GM19452 (cell line): ENCODE measurements at regions not wholly inside any gene's neighbourhood (a gene's known extent, or its start where the extent isn't known, plus 50 kb on each side); places are given as distances from the start of the nearest gene placed in this dataset.

Experiments
- ATAC-seq: cut with Tn5 transposase; IDR thresholded peaks from one replicate; pipeline ENCODE4 v1.9.1; 2021; ENCODE audit not compliant: unreplicated experiment

GRCh38 chr4:123496421-123496820 lies 99.8 kb downstream of the SPRY1 start:
- ATAC-seq = no peak

GRCh38 chr4:123497340-123497739 lies 100.7 kb downstream of the SPRY1 start:
- ATAC-seq = no peak

GRCh38 chr4:123501733-123502132 lies 105.1 kb downstream of the SPRY1 start:
- ATAC-seq = no peak

- no peak for ATAC-seq
Measured at GRCh38 chr4:123503698-123504363, 107.2 kb downstream of the SPRY1 start.

- ATAC-seq = peak; percentile 70
Measured at GRCh38 chr4:123505095-123506010, 108.8 kb downstream of the SPRY1 start.

GRCh38 chr4:123506011-123506695 lies 109.6 kb downstream of the SPRY1 start:
- ATAC-seq = no peak

GRCh38 chr4:123507376-123507775 lies 110.8 kb downstream of the SPRY1 start:
- no peak for ATAC-seq

GRCh38 chr4:123510221-123510620 lies 113.6 kb downstream of the SPRY1 start:
- no peak for ATAC-seq

- ATAC-seq = no peak
Measured at GRCh38 chr4:123510659-123511058, 114.1 kb downstream of the SPRY1 start.

- ATAC-seq = no peak
Measured at GRCh38 chr4:123516576-123516975, 120.0 kb downstream of the SPRY1 start.

GRCh38 chr4:123517176-123517575 lies 120.6 kb downstream of the SPRY1 start:
- no peak for ATAC-seq

- ATAC-seq = no peak
Measured at GRCh38 chr4:123517971-123518370, 121.4 kb downstream of the SPRY1 start.

- no peak for ATAC-seq
Measured at GRCh38 chr4:123520325-123520724, 123.7 kb downstream of the SPRY1 start.

- ATAC-seq = no peak
Measured at GRCh38 chr4:123522081-123522480, 125.5 kb downstream of the SPRY1 start.

- ATAC-seq = no peak
Measured at GRCh38 chr4:123522646-123523045, 126.1 kb downstream of the SPRY1 start.

- no peak for ATAC-seq
Measured at GRCh38 chr4:123524958-123525628, 128.5 kb downstream of the SPRY1 start.

GRCh38 chr4:123526511-123526910 lies 129.9 kb downstream of the SPRY1 start:
- ATAC-seq = no peak

- ATAC-seq = no peak
Measured at GRCh38 chr4:123528501-123529277, 132.1 kb downstream of the SPRY1 start.

GRCh38 chr4:123529278-123529568 lies 132.6 kb downstream of the SPRY1 start:
- ATAC-seq = no peak

- no peak for ATAC-seq
Measured at GRCh38 chr4:123530357-123530756, 133.8 kb downstream of the SPRY1 start.
